ENCODE measurements at regions not wholly inside any gene's neighbourhood (a gene's known extent, or its start where the extent isn't known, plus 50 kb on each side); places are given as distances from the start of the nearest gene placed in this dataset.

DNA sequence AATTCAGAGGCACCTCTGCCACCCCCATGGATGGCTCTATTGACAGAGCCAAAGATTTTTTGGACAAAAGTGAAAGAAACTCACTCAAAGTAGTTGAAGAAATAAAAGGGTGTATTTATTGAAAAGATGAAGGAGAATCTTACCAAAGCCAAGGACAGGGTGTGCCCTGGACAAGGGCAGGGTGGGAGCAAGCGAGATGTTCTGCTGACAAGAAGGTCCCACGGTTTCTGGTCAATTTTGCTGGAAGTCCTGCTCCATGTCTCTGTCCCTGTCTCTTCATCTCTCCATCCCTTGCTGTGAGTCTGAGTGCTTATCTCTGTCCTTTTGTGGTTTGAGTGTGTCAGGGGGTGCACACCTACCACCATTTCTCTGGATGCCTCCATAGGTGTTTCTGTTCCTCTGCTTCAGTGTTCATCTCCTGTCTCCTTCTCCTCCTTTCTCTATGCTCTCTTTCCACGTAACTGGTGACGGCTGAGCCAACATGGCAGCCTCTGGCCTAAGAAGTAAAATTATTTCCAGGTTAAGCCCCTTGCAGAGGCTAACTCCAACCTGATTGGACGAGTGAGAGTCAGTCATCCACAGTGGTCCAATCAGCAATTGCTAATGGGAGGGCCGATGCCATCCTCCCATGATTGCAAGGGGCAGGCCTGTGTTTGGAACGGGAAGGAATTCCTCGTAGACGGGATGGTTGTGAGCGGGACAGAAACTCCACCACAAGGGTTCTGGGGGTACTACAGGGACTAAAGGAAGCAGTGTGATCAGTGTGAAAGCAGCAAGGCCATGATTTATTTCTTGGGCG is 502.1 kb upstream of the CDH4 start:
- Histone ChIP-seq H3F3A (ENCODE audit: low read depth) (no peaks in the 10 kb centered on the region), H3K9me3 (ENCODE audit: low read depth) (no peaks in the 10 kb centered on the region), H4K20me1 (ENCODE audit: low read depth) (no peaks in the 10 kb centered on the region), H3K4me2 (no peak overlapping the region), H3K27ac (no peak overlapping the region), H3K4me1 (no peaks in the 10 kb centered on the region), H3K79me2 (ENCODE audit: low read depth) (no peaks in the 10 kb centered on the region), H3K36me3 (no peaks in the 10 kb centered on the region), H2AFZ (replicated peaks) (no peak overlapping the region), H3K27me3 (no peaks in the 10 kb centered on the region), H3K4me3 (no peak overlapping the region), H3K9ac (no peak overlapping the region)
- no peak overlapping the region for H3K4me3 Mint-ChIP-seq
- H3K36me3 Mint-ChIP-seq = no peaks in the 10 kb centered on the region
- H3K27ac Mint-ChIP-seq = no peak overlapping the region
- H3K27me3 Mint-ChIP-seq (ENCODE audit: insufficient read depth, low read depth) = peaks cover 4% of the 10 kb centered on the region
- H3K9me3 Mint-ChIP-seq = peaks cover 7% of the 10 kb centered on the region
- no peak for TF ChIP-seq CTCF (IDR thresholded peaks at IDR 0.05)
- TF ChIP-seq EZH2phosphoT487 (IDR thresholded peaks at IDR 0.05) = no peak
- no peak for TF ChIP-seq EZH2 (IDR thresholded peaks at IDR 0.05)
- DNase-seq (ENCODE audit: low spot score) = no peak
- H3K4me1 Mint-ChIP-seq = no peaks in the 10 kb centered on the region

GRCh38 chr20:60750909-60751308 is 501.2 kb upstream of the CDH4 start:
- no peaks in the 10 kb centered on the region for H3K79me2 ChIP-seq (ENCODE audit: low read depth)
- H2AFZ ChIP-seq (replicated peaks) = no peak overlapping the region
- no peaks in the 10 kb centered on the region for H3K4me1 Mint-ChIP-seq
- H3K9me3 ChIP-seq (ENCODE audit: low read depth) = no peaks in the 10 kb centered on the region
- H3K4me2 ChIP-seq = no peak overlapping the region
- H3K36me3 ChIP-seq = no peaks in the 10 kb centered on the region
- H3K27me3 Mint-ChIP-seq (ENCODE audit: insufficient read depth, low read depth) = peaks cover 4% of the 10 kb centered on the region
- peaks cover 7% of the 10 kb centered on the region for H3K9me3 Mint-ChIP-seq
- H3K4me1 ChIP-seq = no peaks in the 10 kb centered on the region
- H4K20me1 ChIP-seq (ENCODE audit: low read depth) = no peaks in the 10 kb centered on the region
- H3K36me3 Mint-ChIP-seq = no peaks in the 10 kb centered on the region
- H3K27ac ChIP-seq = no peak overlapping the region
- no peaks in the 10 kb centered on the region for H3K27me3 ChIP-seq
- DNase-seq (ENCODE audit: low spot score) = no peak
- no peak overlapping the region for H3K4me3 Mint-ChIP-seq
- no peak for TF ChIP-seq CTCF (IDR thresholded peaks at IDR 0.05)
- TF ChIP-seq EZH2phosphoT487 (IDR thresholded peaks at IDR 0.05) = no peak
- H3K9ac ChIP-seq = no peak overlapping the region
- no peak overlapping the region for H3K4me3 ChIP-seq
- H3F3A ChIP-seq (ENCODE audit: low read depth) = no peaks in the 10 kb centered on the region
- no peak overlapping the region for H3K27ac Mint-ChIP-seq

DNA sequence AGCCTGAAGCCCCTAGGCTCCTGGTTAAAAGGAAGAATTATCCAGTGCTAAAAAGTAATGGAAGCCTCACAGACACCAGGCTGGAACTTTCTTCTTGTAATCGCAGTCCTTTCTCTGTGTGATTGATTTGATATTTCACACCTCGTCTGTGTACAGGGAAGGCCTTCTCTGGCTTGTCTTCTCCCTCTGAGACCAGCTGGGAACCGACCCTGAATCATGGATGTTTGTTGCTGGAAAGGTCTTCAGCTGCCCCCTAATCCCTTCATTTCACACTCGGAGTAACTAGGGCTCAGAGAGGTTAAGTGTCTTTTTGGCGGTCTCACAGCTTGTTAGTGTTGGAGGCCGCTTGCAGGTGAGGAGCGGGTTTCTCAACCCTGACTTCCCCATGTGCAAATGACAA is 500.2 kb upstream of the CDH4 start:
- H3K9me3 ChIP-seq (ENCODE audit: low read depth) = no peaks in the 10 kb centered on the region
- peaks cover 7% of the 10 kb centered on the region for H3K9me3 Mint-ChIP-seq
- no peak overlapping the region for H3K27ac ChIP-seq
- peaks cover 4% of the 10 kb centered on the region for H3K27me3 Mint-ChIP-seq (ENCODE audit: insufficient read depth, low read depth)
- no peaks in the 10 kb centered on the region for H3K4me1 ChIP-seq
- no peak for DNase-seq (ENCODE audit: low spot score)
- no peaks in the 10 kb centered on the region for H3K27me3 ChIP-seq
- no peak overlapping the region for H3K4me3 Mint-ChIP-seq
- H3K4me3 ChIP-seq = no peak overlapping the region
- H3K36me3 Mint-ChIP-seq = no peaks in the 10 kb centered on the region
- H3K79me2 ChIP-seq (ENCODE audit: low read depth) = no peaks in the 10 kb centered on the region
- no peaks in the 10 kb centered on the region for H3K4me1 Mint-ChIP-seq
- no peak overlapping the region for H3K27ac Mint-ChIP-seq
- no peak overlapping the region for H2AFZ ChIP-seq (replicated peaks)
- H3K4me2 ChIP-seq = no peak overlapping the region
- no peak overlapping the region for H3K9ac ChIP-seq
- no peaks in the 10 kb centered on the region for H3F3A ChIP-seq (ENCODE audit: low read depth)
- no peaks in the 10 kb centered on the region for H4K20me1 ChIP-seq (ENCODE audit: low read depth)
- no peaks in the 10 kb centered on the region for H3K36me3 ChIP-seq
- TF ChIP-seq EZH2 (IDR thresholded peaks at IDR 0.05) (no peak), EZH2phosphoT487 (IDR thresholded peaks at IDR 0.05) (no peak), CTCF (IDR thresholded peaks at IDR 0.05) (no peak)
